ENCODE measurements at regions not wholly inside any gene's neighbourhood (a gene's known extent, or its start where the extent isn't known, plus 50 kb on each side); places are given as distances from the start of the nearest gene placed in this dataset.

GRCh38 chr4:164440199-164440598, 313.7 kb upstream of the SMIM31 start:
- DNase-seq = no peak

- DNase-seq = no peak
These were observed 312.8 kb upstream of the SMIM31 start for GRCh38 chr4:164441109-164441508.

- no peak for DNase-seq
These were observed 311.8 kb upstream of the SMIM31 start for GRCh38 chr4:164442180-164442579.

GRCh38 chr4:164446516-164446915, 307.4 kb upstream of the SMIM31 start:
- no peak for DNase-seq

- no peak for DNase-seq
These were observed 292.0 kb upstream of the SMIM31 start for GRCh38 chr4:164461901-164462300.

- DNase-seq = no peak
These were observed 291.5 kb upstream of the SMIM31 start for GRCh38 chr4:164462471-164462870.

- DNase-seq = no peak
These were observed 289.6 kb upstream of the SMIM31 start for GRCh38 chr4:164464313-164464712.

- DNase-seq = no peak
These were observed 286.4 kb upstream of the SMIM31 start for GRCh38 chr4:164467493-164467892.

- no peak for DNase-seq
These were observed 272.4 kb upstream of the SMIM31 start for GRCh38 chr4:164481306-164482091.

GRCh38 chr4:164482092-164482404, 271.9 kb upstream of the SMIM31 start:
- no peak for DNase-seq

- no peak for DNase-seq
These were observed 271.2 kb upstream of the SMIM31 start for GRCh38 chr4:164482758-164483157.

- DNase-seq = no peak
These were observed 270.2 kb upstream of the SMIM31 start for GRCh38 chr4:164483711-164484110.

GRCh38 chr4:164484551-164484950, 269.4 kb upstream of the SMIM31 start:
- no peak for DNase-seq

GRCh38 chr4:164485136-164485535, 268.8 kb upstream of the SMIM31 start:
- no peak for DNase-seq

- no peak for DNase-seq
These were observed 265.8 kb upstream of the SMIM31 start for GRCh38 chr4:164488114-164488513.

- no peak for DNase-seq
These were observed 252.9 kb upstream of the SMIM31 start for GRCh38 chr4:164501074-164501473.

GRCh38 chr4:164503874-164504273, 250.1 kb upstream of the SMIM31 start:
- no peak for DNase-seq

- no peak for DNase-seq
These were observed 245.8 kb upstream of the SMIM31 start for GRCh38 chr4:164508097-164508496.

GRCh38 chr4:164508771-164509170, 245.2 kb upstream of the SMIM31 start:
- no peak for DNase-seq

GRCh38 chr4:164509951-164510350, 244.0 kb upstream of the SMIM31 start:
- DNase-seq = no peak

- no peak for DNase-seq
These were observed 241.8 kb upstream of the SMIM31 start for GRCh38 chr4:164512124-164512523.

GRCh38 chr4:164514765-164515164, 239.2 kb upstream of the SMIM31 start:
- DNase-seq = no peak

GRCh38 chr4:164524789-164525188, 229.1 kb upstream of the SMIM31 start:
- DNase-seq = no peak

GRCh38 chr4:164526933-164527583, 226.9 kb upstream of the SMIM31 start:
- no peak for DNase-seq

GRCh38 chr4:164529058-164529457, 224.9 kb upstream of the SMIM31 start:
- DNase-seq = no peak
